GM12878 (cell line): ENCODE measurements at regions not wholly inside any gene's neighbourhood (a gene's known extent, or its start where the extent isn't known, plus 50 kb on each side); places are given as distances from the start of the nearest gene placed in this dataset.
"Not testable (repeated sequence)": the region's sequence is repeated elsewhere in the genome, so short reads cannot be mapped to it uniquely, and the experiment has no call there.

Source experiments
- ATAC-seq: fragments of 200-7000 bp; cut with Tn5 transposase; 3 replicates; pipeline ENCODE4 v1.9.1; 2020; ENCODE audit warnings: mild to moderate bottlenecking, moderate library complexity
- BruUV-seq: library from RNA; stranded (reverse); fragments of 400-500 nt; replicated peaks from 2 replicates; lab custom pipeline; 2021; lab: Mats Ljungman, UMichigan
- CTCF ChIA-PET: fragments of 300-600 bp; sonication (Branson Sonifier 250); formaldehyde crosslinking; extraction: SDS; loops from one replicate; lab custom pipeline; 2021; ENCODE audit warnings: inconsistent platforms; lab: Yijun Ruan, JAX
- POLR2A ChIA-PET: fragments of 350-600 bp; formaldehyde crosslinking; extraction: SDS; loops from one replicate; lab custom pipeline; 2021; ENCODE audit warnings: inconsistent platforms; lab: Charles Lee
- RAD21 ChIA-PET: fragments of 300-600 bp; sonication (Branson Sonifier 250); formaldehyde crosslinking; loops from one replicate; lab custom pipeline; 2023; ENCODE audit warnings: antibody characterized with exemption; ENCODE audit not compliant: unreplicated experiment; lab: Charles Lee
- SMC1A ChIA-PET: fragments of 300-600 bp; sonication (Branson Sonifier 250); formaldehyde crosslinking; loops from one replicate; lab custom pipeline; 2023; ENCODE audit not compliant: unreplicated experiment, uncharacterized antibody; lab: Charles Lee
- DNase-seq: peaks from one replicate; pipeline ENCODE4 v3.0.0-alpha.2; 2011; ENCODE audit warnings: low read depth, low spot score
- FAIRE-seq: peaks from 3 replicates; lab custom pipeline; 2011; peaks lifted over from hg19 to GRCh38; lab: Jason Lieb, UNC
- H2AFZ ChIP-seq: 2 replicates; pipeline ENCODE4 v1.6.0; 2011; ENCODE audit warnings: low read depth, low read length, control low read depth; ENCODE audit not compliant: control insufficient read depth
- H3K27ac ChIP-seq: 2 replicates; pipeline ENCODE4 v1.5.1; 2011; ENCODE audit warnings: control low read depth; ENCODE audit not compliant: control insufficient read depth, insufficient read depth
- H3K27me3 ChIP-seq, 2 experiments: replicated peaks in 1 of 2; 2 replicates each; pipeline versions ENCODE4 v1.6.0 to v1.6.1; 2011; ENCODE audit warnings: low read length in 1 of 2; ENCODE audit not compliant: control insufficient read depth in 2 of 2, insufficient read depth in 2 of 2
- H3K36me3 ChIP-seq, 2 experiments: 2 replicates each; pipeline ENCODE4 v1.5.1; 2011; ENCODE audit warnings: low read length in 1 of 2; ENCODE audit not compliant: control insufficient read depth in 2 of 2, insufficient read depth in 2 of 2
- H3K4me1 ChIP-seq: 2 replicates; pipeline ENCODE4 v1.6.1; 2011; ENCODE audit warnings: mild to moderate bottlenecking, low read length, moderate library complexity, mixed read lengths; ENCODE audit not compliant: control insufficient read depth, insufficient read depth
- H3K4me2 ChIP-seq: 2 replicates; pipeline ENCODE4 v1.6.0; 2011; ENCODE audit warnings: control low read depth; ENCODE audit not compliant: control insufficient read depth, insufficient read depth
- H3K4me3 ChIP-seq: fragments of 200-600 bp; sonication (generic); 2 replicates; pipeline ENCODE4 v1.5.1; 2016
- H3K79me2 ChIP-seq: 2 replicates; pipeline ENCODE4 v1.6.0; 2011; ENCODE audit warnings: low read length; ENCODE audit not compliant: control insufficient read depth, insufficient read depth
- H3K9ac ChIP-seq: 2 replicates; pipeline ENCODE4 v1.8.0; 2011; ENCODE audit warnings: low read length, control low read depth, mixed read lengths; ENCODE audit not compliant: control insufficient read depth, insufficient read depth
- H3K9me3 ChIP-seq: replicated peaks from 3 replicates; pipeline ENCODE4 v1.5.1; 2011; ENCODE audit warnings: mild to moderate bottlenecking, low read length; ENCODE audit not compliant: control insufficient read depth, insufficient read depth
- H4K20me1 ChIP-seq: 2 replicates; pipeline ENCODE4 v1.6.0; 2011; ENCODE audit not compliant: control insufficient read depth, insufficient read depth
- BHLHE40 ChIP-seq, 2 experiments: fragments of 450-650 bp in 1 of 2; IDR thresholded peaks; 2 replicates each; pipeline ENCODE4 v1.6.1; 2011 to 2017; ENCODE audit warnings: low read depth in 2 of 2, borderline replicate concordance in 1 of 2, improper control_type of control experiment in 1 of 2, low read length in 1 of 2, mild to moderate bottlenecking in 1 of 2
- CHD4 ChIP-seq: fragments of 200-600 bp; sonication (generic); IDR thresholded peaks from 2 replicates; pipeline ENCODE4 v1.6.1; 2016; ENCODE audit warnings: mild to moderate bottlenecking
- E2F8 ChIP-seq: fragments of 450-650 bp; IDR thresholded peaks from 2 replicates; pipeline ENCODE4 v1.6.1; 2018; ENCODE audit warnings: mild to moderate bottlenecking, low read depth, moderate library complexity; ENCODE audit not compliant: partially characterized antibody
- MLLT1 ChIP-seq: fragments of 450-650 bp; IDR thresholded peaks from 2 replicates; pipeline ENCODE4 v1.6.1; 2016; ENCODE audit warnings: mild to moderate bottlenecking
- MTA2 ChIP-seq: fragments of 450-650 bp; IDR thresholded peaks from 2 replicates; pipeline ENCODE4 v1.6.1; 2016; ENCODE audit warnings: low read depth, mild to moderate bottlenecking, moderate library complexity
- PAX8 ChIP-seq: fragments of 450-650 bp; IDR thresholded peaks from 2 replicates; pipeline ENCODE4 v1.6.1; 2017; ENCODE audit warnings: mild to moderate bottlenecking, moderate library complexity
- RCOR1 ChIP-seq: conservative IDR thresholded peaks from 2 replicates; pipeline ENCODE4 v1.6.1; 2012; ENCODE audit warnings: low read depth, low read length, improper control_type of control experiment
- RFX5 ChIP-seq: IDR thresholded peaks from 2 replicates; pipeline ENCODE4 v1.6.1; 2011; ENCODE audit warnings: low read depth, low read length, improper control_type of control experiment
- WGBS: methylation state at CpG from one replicate; pipeline ENCODE4 v1.1.6; 2016; ENCODE audit warnings: low lambda C conversion rate; ENCODE audit not compliant: insufficient replicate concordance, insufficient coverage; ENCODE audit errors: missing lambda C conversion rate; 5-methylcytosine and 5-hydroxymethylcytosine counted together
- in situ Hi-C: fragments of 300-500 bp; cut with MboI; formaldehyde crosslinking; loops from 9 replicates; pipeline ENCODE4 v1.14.3; 2018; ENCODE audit warnings: mixed read lengths
- intact Hi-C: fragments of 100-400 bp; cut with micrococcal nuclease; formaldehyde crosslinking; loops from one replicate; pipeline ENCODE4 v1.14.2; 2022; ENCODE audit not compliant: unreplicated experiment
- TF ChIP-seq, protein P1 (sequence below): IDR thresholded peaks from 2 replicates; pipeline ENCODE4 v1.6.1; 2012; ENCODE audit warnings: low read depth, low read length, improper control_type of control experiment

GRCh38 chr7:65727182-65727581 is 145.7 kb upstream of the VKORC1L1 start:
- H3K4me2 ChIP-seq, H3K27ac ChIP-seq, in situ Hi-C loops, H3K79me2 ChIP-seq, H3K9me3 ChIP-seq, H2AFZ ChIP-seq, H3K36me3 ChIP-seq, H3K27me3 ChIP-seq, BruUV-seq, CTCF ChIA-PET, DNase-seq, POLR2A ChIA-PET, H3K4me1 ChIP-seq, RAD21 ChIA-PET, ATAC-seq, FAIRE-seq, H4K20me1 ChIP-seq, H3K9ac ChIP-seq, SMC1A ChIA-PET, H3K4me3 ChIP-seq: not testable (repeated sequence)
- 89% methylated on average over 4 of the region's 4 CpGs for WGBS
- intact Hi-C loops: loop anchor here (10.0 kb wide), 1 partner anchor 228 kb away; no protein-coding TSS in a partner anchor

GRCh38 chr7:65731129-65731528 is 141.7 kb upstream of the VKORC1L1 start:
- ChIA-PET POLR2A (no interaction called here), CTCF (interaction anchor here (0.7 to 6.1 kb wide), 2 partner anchors 109 to 112 kb away, joined by 3 to 31 read pairs; no protein-coding TSS in a partner anchor), SMC1A (interaction anchor here (1.0 kb wide), 1 partner anchor 111 kb away, joined by 3 read pairs; no protein-coding TSS in a partner anchor), RAD21 (no interaction called here)
- no peaks in the 10 kb centered on the region for H3K79me2 ChIP-seq
- H3K4me2 ChIP-seq: no peak overlapping the region
- no TSS peak for BruUV-seq
- no peak for DNase-seq
- in situ Hi-C loops: no loop called here
- no peaks in the 10 kb centered on the region for H3K9me3 ChIP-seq
- no peaks in the 10 kb centered on the region for H3K27me3 ChIP-seq
- no peak overlapping the region for H3K27ac ChIP-seq
- no peak for FAIRE-seq
- H3K9ac ChIP-seq: no peak overlapping the region
- H2AFZ ChIP-seq: no peak overlapping the region
- 91% methylated on average over 7 of the region's 7 CpGs for WGBS
- no peaks in the 10 kb centered on the region for H3K4me1 ChIP-seq
- no peaks in the 10 kb centered on the region; a peak in 1 of 4 replicates for H3K36me3 ChIP-seq
- intact Hi-C loops: no loop called here
- H3K4me3 ChIP-seq: no peak overlapping the region
- no peak for ATAC-seq
- no peaks in the 10 kb centered on the region for H4K20me1 ChIP-seq
- no peak for TF ChIP-seq MLLT1
- TF ChIP-seq BHLHE40 (IDR thresholded peaks at IDR 0.05; ENCODE audit: borderline replicate concordance in 1 of 2, low read depth in 2 of 2, low read length in 1 of 2): no peak
- no peak for TF ChIP-seq CHD4
- TF ChIP-seq RFX5: no peak
- TF ChIP-seq, protein P1, sequence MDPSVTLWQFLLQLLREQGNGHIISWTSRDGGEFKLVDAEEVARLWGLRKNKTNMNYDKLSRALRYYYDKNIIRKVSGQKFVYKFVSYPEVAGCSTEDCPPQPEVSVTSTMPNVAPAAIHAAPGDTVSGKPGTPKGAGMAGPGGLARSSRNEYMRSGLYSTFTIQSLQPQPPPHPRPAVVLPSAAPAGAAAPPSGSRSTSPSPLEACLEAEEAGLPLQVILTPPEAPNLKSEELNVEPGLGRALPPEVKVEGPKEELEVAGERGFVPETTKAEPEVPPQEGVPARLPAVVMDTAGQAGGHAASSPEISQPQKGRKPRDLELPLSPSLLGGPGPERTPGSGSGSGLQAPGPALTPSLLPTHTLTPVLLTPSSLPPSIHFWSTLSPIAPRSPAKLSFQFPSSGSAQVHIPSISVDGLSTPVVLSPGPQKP: no peak
- TF ChIP-seq MTA2: no peak
- no peak for TF ChIP-seq RCOR1
- no peak for TF ChIP-seq E2F8
- TF ChIP-seq PAX8: no peak
